A673 (cell line): ENCODE measurements at regions not wholly inside any gene's neighbourhood (a gene's known extent, or its start where the extent isn't known, plus 50 kb on each side); places are given as distances from the start of the nearest gene placed in this dataset.

ENCODE experiments used
- EZH2 ChIP-seq: fragments of 200-600 bp; sonication (generic); IDR thresholded peaks from 2 replicates; pipeline ENCODE4 v1.6.1; 2017; ENCODE audit warnings: borderline replicate concordance, low read depth, mild to moderate bottlenecking, mixed read lengths, antibody characterized with exemption, low read length; ENCODE audit not compliant: poor library complexity, severe bottlenecking
- TF ChIP-seq, protein P1 (sequence below): fragments of 300-800, 200-600 bp; sonication (generic); conservative IDR thresholded peaks from 2 replicates; pipeline ENCODE4 v1.5.1; 2017; ENCODE audit warnings: low read depth, mild to moderate bottlenecking, antibody characterized with exemption, low read length, moderate library complexity, mixed read lengths

DNA sequence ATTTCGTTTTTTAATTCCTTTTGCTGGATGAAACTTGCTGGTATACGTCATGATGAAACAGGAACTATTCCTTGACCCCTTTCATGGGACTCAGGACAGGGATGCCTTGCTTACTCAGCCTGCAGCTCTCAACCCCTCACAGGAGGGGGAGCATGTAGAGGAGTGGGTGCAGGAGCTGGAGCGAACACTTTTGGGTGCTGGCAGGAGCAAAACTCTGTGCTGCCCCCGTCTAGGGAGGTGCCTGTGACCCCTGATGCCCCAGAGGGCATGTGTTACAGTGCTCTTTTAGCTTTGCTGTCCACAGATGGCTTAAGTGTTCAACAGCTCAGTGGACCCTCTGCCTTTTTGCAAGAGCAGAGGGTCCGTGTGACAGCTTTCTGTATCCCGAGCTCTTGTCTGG lies 56.8 kb upstream of the TEX13C start:
- TF ChIP-seq, protein P1, sequence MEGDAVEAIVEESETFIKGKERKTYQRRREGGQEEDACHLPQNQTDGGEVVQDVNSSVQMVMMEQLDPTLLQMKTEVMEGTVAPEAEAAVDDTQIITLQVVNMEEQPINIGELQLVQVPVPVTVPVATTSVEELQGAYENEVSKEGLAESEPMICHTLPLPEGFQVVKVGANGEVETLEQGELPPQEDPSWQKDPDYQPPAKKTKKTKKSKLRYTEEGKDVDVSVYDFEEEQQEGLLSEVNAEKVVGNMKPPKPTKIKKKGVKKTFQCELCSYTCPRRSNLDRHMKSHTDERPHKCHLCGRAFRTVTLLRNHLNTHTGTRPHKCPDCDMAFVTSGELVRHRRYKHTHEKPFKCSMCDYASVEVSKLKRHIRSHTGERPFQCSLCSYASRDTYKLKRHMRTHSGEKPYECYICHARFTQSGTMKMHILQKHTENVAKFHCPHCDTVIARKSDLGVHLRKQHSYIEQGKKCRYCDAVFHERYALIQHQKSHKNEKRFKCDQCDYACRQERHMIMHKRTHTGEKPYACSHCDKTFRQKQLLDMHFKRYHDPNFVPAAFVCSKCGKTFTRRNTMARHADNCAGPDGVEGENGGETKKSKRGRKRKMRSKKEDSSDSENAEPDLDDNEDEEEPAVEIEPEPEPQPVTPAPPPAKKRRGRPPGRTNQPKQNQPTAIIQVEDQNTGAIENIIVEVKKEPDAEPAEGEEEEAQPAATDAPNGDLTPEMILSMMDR, result no peak
- TF ChIP-seq EZH2, result no peak
